ENCODE measurements at regions not wholly inside any gene's neighbourhood (a gene's known extent, or its start where the extent isn't known, plus 50 kb on each side); places are given as distances from the start of the nearest gene placed in this dataset.
A peak's percentile ranks its signal among the peaks of the same experiment; 100 is the strongest.

- Mint-ChIP-seq H3K27me3 (ENCODE audit: insufficient read depth) (peaks cover under 1% of the 10 kb centered on the region; the same call in 1 of the 2 replicates), H3K4me1 (ENCODE audit: low read depth) (peaks cover 56% of the 10 kb centered on the region), H3K27ac (no peak overlapping the region), H3K36me3 (ENCODE audit: low read depth) (no peaks in the 10 kb centered on the region), H3K9me3 (no peaks in the 10 kb centered on the region), H3K4me3 (no peak overlapping the region)
- no peak for TF ChIP-seq CTCF (IDR thresholded peaks at IDR 0.05)
- no peak for DNase-seq
These were observed 185.4 kb upstream of the OSR1 start for GRCh38 chr2:19543663-19544383.

GRCh38 chr2:19542796-19543662 lies 184.6 kb upstream of the OSR1 start:
- Mint-ChIP-seq H3K36me3 (ENCODE audit: low read depth) (no peaks in the 10 kb centered on the region), H3K27me3 (ENCODE audit: insufficient read depth) (no peaks in the 10 kb centered on the region), H3K4me1 (ENCODE audit: low read depth) (peaks cover 64% of the 10 kb centered on the region), H3K27ac (no peak overlapping the region), H3K9me3 (no peaks in the 10 kb centered on the region), H3K4me3 (no peak overlapping the region)
- TF ChIP-seq CTCF (IDR thresholded peaks at IDR 0.05), result no peak
- DNase-seq, result no peak

GRCh38 chr2:19541884-19542283 lies 183.5 kb upstream of the OSR1 start:
- peak; percentile 29 for TF ChIP-seq CTCF (IDR thresholded peaks at IDR 0.05)
- Mint-ChIP-seq H3K27me3 (ENCODE audit: insufficient read depth) (no peaks in the 10 kb centered on the region), H3K9me3 (peaks cover 2% of the 10 kb centered on the region; the same call in 1 of the 2 replicates), H3K4me3 (no peak overlapping the region), H3K36me3 (ENCODE audit: low read depth) (peaks cover 2% of the 10 kb centered on the region), H3K27ac (no peak overlapping the region), H3K4me1 (ENCODE audit: low read depth) (peaks cover 75% of the 10 kb centered on the region)
- DNase-seq, result no peak

- H3K4me1 Mint-ChIP-seq (ENCODE audit: low read depth), result peaks cover 84% of the 10 kb centered on the region
These were observed 182.5 kb upstream of the OSR1 start for GRCh38 chr2:19540739-19541525.

More at GRCh38 chr2:19540739-19541525, 182.5 kb upstream of the OSR1 start:
- Mint-ChIP-seq H3K9me3 (peaks cover 7% of the 10 kb centered on the region; the same call in 1 of the 2 replicates), H3K27me3 (ENCODE audit: insufficient read depth) (no peaks in the 10 kb centered on the region), H3K36me3 (ENCODE audit: low read depth) (peaks cover 5% of the 10 kb centered on the region), H3K27ac (peak overlapping the region; percentile 79), H3K4me3 (peak overlapping the region; percentile 66)
- TF ChIP-seq CTCF (IDR thresholded peaks at IDR 0.05), result no peak
- DNase-seq, result peak; percentile 92
